ENCODE measurements at regions not wholly inside any gene's neighbourhood (a gene's known extent, or its start where the extent isn't known, plus 50 kb on each side); places are given as distances from the start of the nearest gene placed in this dataset.

DNA sequence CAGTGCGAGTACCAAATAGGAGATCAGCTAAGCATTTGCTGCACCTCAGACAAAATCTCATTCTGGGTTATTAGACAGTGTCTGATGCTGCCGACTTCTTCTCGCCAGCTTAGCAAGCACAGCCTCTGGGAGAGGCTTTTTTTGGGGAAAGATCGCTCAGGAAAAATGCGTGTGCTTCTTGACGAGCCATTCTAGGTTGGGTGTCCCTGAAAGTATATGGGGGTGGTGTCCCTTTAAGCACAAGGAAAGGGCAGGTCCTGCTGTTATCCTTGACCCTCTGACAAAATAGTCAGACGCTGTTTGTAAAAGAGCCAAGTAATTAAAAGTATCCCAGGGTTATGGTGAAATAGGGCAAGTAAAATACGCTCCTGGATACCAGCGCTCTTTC is 540.1 kb upstream of the FZD8 start:
- TF ChIP-seq POLR2A (IDR thresholded peaks at IDR 0.05; ENCODE audit: low read depth, low read length) (no peak), POLR2AphosphoS5 (IDR thresholded peaks at IDR 0.05; ENCODE audit: low read depth, low read length) (no peak), TAF1 (IDR thresholded peaks at IDR 0.05; ENCODE audit: low read depth, low read length) (no peak), SPI1 (IDR thresholded peaks at IDR 0.05; ENCODE audit: low read depth, low read length) (no peak)

Data from GM12891 (cell line).